ENCODE measurements at regions not wholly inside any gene's neighbourhood (a gene's known extent, or its start where the extent isn't known, plus 50 kb on each side); places are given as distances from the start of the nearest gene placed in this dataset.

GRCh38 chr5:133779828-133780475, 167.6 kb upstream of the FSTL4 start:
- no peak for FAIRE-seq
- DNase-seq (ENCODE audit: insufficient read length, low spot score) = no peak

GRCh38 chr5:133778636-133779035, 166.3 kb upstream of the FSTL4 start:
- FAIRE-seq = no peak
- DNase-seq (ENCODE audit: insufficient read length, low spot score) = no peak

- DNase-seq (ENCODE audit: insufficient read length, low spot score) = no peak
- FAIRE-seq = no peak
These were observed 165.6 kb upstream of the FSTL4 start for GRCh38 chr5:133777951-133778350.

GRCh38 chr5:133775584-133776304, 163.4 kb upstream of the FSTL4 start:
- FAIRE-seq = no peak
- DNase-seq (ENCODE audit: insufficient read length, low spot score) = no peak

- no peak for FAIRE-seq
These were observed 161.2 kb upstream of the FSTL4 start for GRCh38 chr5:133773247-133774202.

GRCh38 chr5:133769842-133770241, 157.5 kb upstream of the FSTL4 start:
- no peak for DNase-seq (ENCODE audit: insufficient read length, low spot score)
- FAIRE-seq = no peak

More at GRCh38 chr5:133773247-133774202, 161.2 kb upstream of the FSTL4 start:
- no peak for DNase-seq (ENCODE audit: insufficient read length, low spot score)

GRCh38 chr5:133763744-133764143, 151.4 kb upstream of the FSTL4 start:
- DNase-seq (ENCODE audit: insufficient read length, low spot score) (no peak), FAIRE-seq (no peak)

- FAIRE-seq (no peak), DNase-seq (ENCODE audit: insufficient read length, low spot score) (no peak)
These were observed 149.3 kb upstream of the FSTL4 start for GRCh38 chr5:133761632-133762031.

- DNase-seq (ENCODE audit: insufficient read length, low spot score) (no peak), FAIRE-seq (no peak)
These were observed 148.2 kb upstream of the FSTL4 start for GRCh38 chr5:133760532-133760931.

GRCh38 chr5:133758641-133759040, 146.3 kb upstream of the FSTL4 start:
- no peak for FAIRE-seq

GRCh38 chr5:133757396-133757945, 145.1 kb upstream of the FSTL4 start:
- DNase-seq (ENCODE audit: insufficient read length, low spot score) = no peak
- FAIRE-seq = no peak

More at GRCh38 chr5:133758641-133759040, 146.3 kb upstream of the FSTL4 start:
- no peak for DNase-seq (ENCODE audit: insufficient read length, low spot score)

- no peak for FAIRE-seq
- no peak for DNase-seq (ENCODE audit: insufficient read length, low spot score)
These were observed 144.4 kb upstream of the FSTL4 start for GRCh38 chr5:133756756-133757155.

GRCh38 chr5:133756036-133756435, 143.7 kb upstream of the FSTL4 start:
- no peak for FAIRE-seq
- DNase-seq (ENCODE audit: insufficient read length, low spot score) = no peak

- no peak for FAIRE-seq
- peak; percentile 31 for DNase-seq (ENCODE audit: insufficient read length, low spot score)
These were observed 142.3 kb upstream of the FSTL4 start for GRCh38 chr5:133754575-133755169.

- peak; percentile 46 for FAIRE-seq
- peak; percentile 25 for DNase-seq (ENCODE audit: insufficient read length, low spot score)
These were observed 141.5 kb upstream of the FSTL4 start for GRCh38 chr5:133753856-133754255.

GRCh38 chr5:133751846-133752245, 139.5 kb upstream of the FSTL4 start:
- FAIRE-seq (no peak), DNase-seq (ENCODE audit: insufficient read length, low spot score) (no peak)

GRCh38 chr5:133751421-133751820, 139.1 kb upstream of the FSTL4 start:
- DNase-seq (ENCODE audit: insufficient read length, low spot score) (no peak), FAIRE-seq (no peak)

- no peak for FAIRE-seq
- no peak for DNase-seq (ENCODE audit: insufficient read length, low spot score)
These were observed 138.5 kb upstream of the FSTL4 start for GRCh38 chr5:133750856-133751255.

- no peak for DNase-seq (ENCODE audit: insufficient read length, low spot score)
- FAIRE-seq = no peak
These were observed 138.0 kb upstream of the FSTL4 start for GRCh38 chr5:133750356-133750755.

- no peak for DNase-seq (ENCODE audit: insufficient read length, low spot score)
- no peak for FAIRE-seq
These were observed 137.1 kb upstream of the FSTL4 start for GRCh38 chr5:133749331-133749985.
